H1 (cell line): ENCODE measurements at regions not wholly inside any gene's neighbourhood (a gene's known extent, or its start where the extent isn't known, plus 50 kb on each side); places are given as distances from the start of the nearest gene placed in this dataset.

Experiments used
- CTCF ChIA-PET: fragments of 300-600 bp; sonication (Branson Sonifier 250); formaldehyde crosslinking; loops from one replicate; lab custom pipeline; 2021; ENCODE audit not compliant: partially characterized antibody; lab: Charles Lee
- POLR2A ChIA-PET: fragments of 300-600 bp; sonication (Branson Sonifier 250); formaldehyde crosslinking; loops from one replicate; lab custom pipeline; 2021; ENCODE audit warnings: inconsistent platforms; ENCODE audit not compliant: partially characterized antibody; lab: Charles Lee
- DNase-seq, 2 experiments: peaks; one replicate each; pipeline versions ENCODE4 v3.0.0 to v3.0.0-alpha.2; 2010 to 2022; ENCODE audit warnings: low spot score in 2 of 2, low read depth in 1 of 2, mixed read lengths in 1 of 2
- FAIRE-seq: peaks from 2 replicates; lab custom pipeline; 2011; peaks lifted over from hg19 to GRCh38; lab: Jason Lieb, UNC
- H2AFZ ChIP-seq: 2 replicates; pipeline ENCODE4 v1.8.1; 2012; ENCODE audit warnings: low read length, inconsistent platforms
- H2AK5ac ChIP-seq: 2 replicates; pipeline ENCODE4 v1.6.1; 2013; ENCODE audit warnings: low read depth, low read length
- H2BK120ac ChIP-seq: replicated peaks from 2 replicates; pipeline ENCODE3; 2013; ENCODE audit warnings: low read depth, low read length, inconsistent platforms
- H2BK12ac ChIP-seq: 2 replicates; pipeline ENCODE4 v1.6.1; 2013; ENCODE audit warnings: low read depth, low read length
- H2BK15ac ChIP-seq: 2 replicates; pipeline ENCODE4 v1.6.1; 2013; ENCODE audit warnings: low read length
- H2BK20ac ChIP-seq: 2 replicates; pipeline ENCODE4 v1.6.1; 2013; ENCODE audit warnings: low read length
- H2BK5ac ChIP-seq: 2 replicates; pipeline ENCODE4 v1.6.1; 2013; ENCODE audit warnings: low read depth, low read length
- H3K14ac ChIP-seq: 2 replicates; pipeline ENCODE4 v1.6.1; 2013; ENCODE audit warnings: inconsistent platforms; ENCODE audit not compliant: insufficient read length
- H3K18ac ChIP-seq: 2 replicates; pipeline ENCODE4 v1.6.1; 2013; ENCODE audit warnings: low read length; ENCODE audit errors: extremely low read depth
- H3K23ac ChIP-seq: 2 replicates; pipeline ENCODE4 v1.6.1; 2013; ENCODE audit warnings: inconsistent platforms; ENCODE audit not compliant: insufficient read length
- H3K23me2 ChIP-seq: 2 replicates; pipeline ENCODE4 v1.6.1; 2013; ENCODE audit warnings: low read depth, low read length
- H3K27ac ChIP-seq: 2 replicates; pipeline ENCODE4 v1.6.1; 2011; ENCODE audit warnings: low read depth, low read length, inconsistent platforms
- H3K27me3 ChIP-seq, 4 experiments: replicated peaks in 1 of 4; 1 replicate in 1 of 4; 2 replicates in 3 of 4; pipeline versions ENCODE4 v1.6.1 to v1.8.1; 2011 to 2013; ENCODE audit warnings: low read length in 3 of 4, mild to moderate bottlenecking in 3 of 4, inconsistent platforms in 2 of 4, mixed read lengths in 2 of 4, moderate library complexity in 1 of 4; ENCODE audit not compliant: control insufficient read depth in 3 of 4, insufficient read depth in 3 of 4; ENCODE audit errors: extremely low read depth in 1 of 4
- H3K36me3 ChIP-seq, 4 experiments: 2 replicates each; pipeline versions ENCODE4 v1.6.1 to v1.8.1; 2011 to 2013; ENCODE audit warnings: mild to moderate bottlenecking in 4 of 4, low read length in 3 of 4, moderate library complexity in 2 of 4, control low read depth in 1 of 4, inconsistent platforms in 1 of 4; ENCODE audit not compliant: insufficient read depth in 4 of 4, control insufficient read depth in 2 of 4
- H3K4ac ChIP-seq: replicated peaks from 2 replicates; pipeline ENCODE3; 2013; ENCODE audit warnings: low read length, low read depth, mixed read lengths, inconsistent platforms; ENCODE audit not compliant: insufficient read length
- H3K4me1 ChIP-seq, 4 experiments: replicated peaks in 1 of 4; 1 replicate in 1 of 4; 2 replicates in 3 of 4; pipeline versions ENCODE4 v1.6.1 to v1.8.1; 2011 to 2013; ENCODE audit warnings: low read length in 3 of 4, inconsistent platforms in 2 of 4, mixed read lengths in 1 of 4; ENCODE audit not compliant: insufficient read depth in 4 of 4, control insufficient read depth in 3 of 4
- H3K4me2 ChIP-seq, 2 experiments: 2 replicates each; pipeline versions ENCODE4 v1.6.1 to v1.8.1; 2011 to 2013; ENCODE audit warnings: low read depth in 2 of 2, low read length in 2 of 2, control low read depth in 1 of 2, inconsistent platforms in 1 of 2, mild to moderate bottlenecking in 1 of 2; ENCODE audit not compliant: insufficient read depth in 1 of 2
- H3K4me3 ChIP-seq, 4 experiments: fragments of 200-600, 300-600 bp in 1 of 4; sonication (generic), shearing (Covaris generic), sonication (Bioruptor Twin) in 1 of 4; 2 replicates each; pipeline versions ENCODE4 v1.5.1 to v1.8.1; 2011 to 2016; ENCODE audit warnings: low read length in 4 of 4, low read depth in 3 of 4, control low read depth in 2 of 4, inconsistent platforms in 2 of 4, mild to moderate bottlenecking in 2 of 4, mixed read lengths in 1 of 4, moderate library complexity in 1 of 4; ENCODE audit not compliant: insufficient read depth in 2 of 4; ENCODE audit errors: extremely low read depth in 1 of 4
- H3K56ac ChIP-seq: replicated peaks from 2 replicates; pipeline ENCODE3; 2013; ENCODE audit warnings: low read depth, mild to moderate bottlenecking, mixed read lengths, low read length, inconsistent platforms; ENCODE audit not compliant: insufficient read length
- H3K79me1 ChIP-seq: 2 replicates; pipeline ENCODE4 v1.6.1; 2013; ENCODE audit warnings: low read depth, low read length, control low read depth
- H3K79me2 ChIP-seq, 2 experiments: 2 replicates each; pipeline versions ENCODE4 v1.6.1 to v1.8.1; 2012 to 2013; ENCODE audit warnings: low read length in 2 of 2, mild to moderate bottlenecking in 2 of 2, inconsistent platforms in 1 of 2; ENCODE audit not compliant: insufficient read depth in 2 of 2, control insufficient read depth in 1 of 2
- H3K9ac ChIP-seq, 4 experiments: replicated peaks in 1 of 4; 1 replicate in 1 of 4; 2 replicates in 3 of 4; pipeline versions ENCODE4 v1.6.1 to v1.8.1; 2011 to 2013; ENCODE audit warnings: low read depth in 3 of 4, low read length in 3 of 4, control low read depth in 2 of 4, mild to moderate bottlenecking in 2 of 4, moderate library complexity in 2 of 4, inconsistent platforms in 1 of 4; ENCODE audit errors: extremely low read depth in 1 of 4
- H3K9me3 ChIP-seq, 2 experiments: 2 replicates each; pipeline versions ENCODE4 v1.6.1 to v1.8.1; 2012 to 2013; ENCODE audit warnings: mild to moderate bottlenecking in 2 of 2, moderate library complexity in 2 of 2, control low read depth in 1 of 2, inconsistent platforms in 1 of 2, low read depth in 1 of 2, low read length in 1 of 2, mixed read lengths in 1 of 2; ENCODE audit not compliant: insufficient read depth in 2 of 2
- H4K20me1 ChIP-seq, 2 experiments: replicated peaks in 1 of 2; 2 replicates each; pipeline versions ENCODE3 to v1.8.1; 2011 to 2013; ENCODE audit warnings: inconsistent platforms in 2 of 2, low read length in 2 of 2, mild to moderate bottlenecking in 1 of 2; ENCODE audit not compliant: insufficient read depth in 2 of 2, control insufficient read depth in 1 of 2
- H4K5ac ChIP-seq: 2 replicates; pipeline ENCODE4 v1.6.1; 2013; ENCODE audit warnings: low read length, low read depth, mixed read lengths, inconsistent platforms; ENCODE audit not compliant: insufficient read length
- H4K8ac ChIP-seq: 2 replicates; pipeline ENCODE4 v1.8.0; 2013; ENCODE audit warnings: mild to moderate bottlenecking, moderate library complexity, low read length, inconsistent platforms; ENCODE audit not compliant: insufficient read depth; ENCODE audit errors: extremely low read depth
- H4K91ac ChIP-seq: replicated peaks from 2 replicates; pipeline ENCODE3; 2013; ENCODE audit warnings: low read length, mixed read lengths, inconsistent platforms; ENCODE audit not compliant: insufficient read length
- CEBPB ChIP-seq: IDR thresholded peaks from 2 replicates; pipeline ENCODE4 v1.6.1; 2012; ENCODE audit warnings: low read depth, low read length
- CHD2 ChIP-seq: IDR thresholded peaks from 2 replicates; pipeline ENCODE4 v1.6.1; 2012; ENCODE audit warnings: low read length, improper control_type of control experiment
- EGR1 ChIP-seq: IDR thresholded peaks from 2 replicates; pipeline ENCODE4 v1.6.1; 2011; ENCODE audit warnings: low read depth, low read length, borderline replicate concordance
- RNF2 ChIP-seq: fragments of 200-900, 300-1000 bp; sonication (generic); IDR thresholded peaks from 2 replicates; pipeline ENCODE4 v1.7.1; 2016; ENCODE audit warnings: borderline replicate concordance, low read depth, mild to moderate bottlenecking, antibody characterized with exemption, low read length; ENCODE audit not compliant: poor library complexity, severe bottlenecking; ENCODE audit errors: missing control alignments
- SIRT6 ChIP-seq: IDR thresholded peaks from one replicate; pipeline ENCODE4 v1.7.1; 2012; ENCODE audit warnings: low read length, inconsistent platforms
- SP1 ChIP-seq: IDR thresholded peaks from 2 replicates; pipeline ENCODE4 v1.6.1; 2011; ENCODE audit warnings: low read depth, low read length
- SRF ChIP-seq: IDR thresholded peaks from 2 replicates; pipeline ENCODE4 v1.6.1; 2011; ENCODE audit warnings: mild to moderate bottlenecking, low read depth, low read length, moderate library complexity
- SUZ12 ChIP-seq: fragments of 200-600 bp; sonication (generic); IDR thresholded peaks from 2 replicates; pipeline ENCODE4 v1.6.1; 2012; ENCODE audit warnings: mild to moderate bottlenecking, inconsistent platforms, low read length, moderate library complexity, mixed read lengths
- USF2 ChIP-seq: IDR thresholded peaks from 2 replicates; pipeline ENCODE4 v1.6.1; 2011; ENCODE audit warnings: low read length, improper control_type of control experiment
- WGBS, 2 experiments: shearing (Covaris generic) in 1 of 2; methylation state at CpG; one replicate each; pipeline versions ENCODE4 v1.1.6 to v1.1.7; 2013 to 2015; ENCODE audit warnings: low lambda C conversion rate in 2 of 2, mixed read lengths in 2 of 2, inconsistent platforms in 1 of 2, low coverage in 1 of 2, missing lambda C conversion rate in 1 of 2; ENCODE audit not compliant: insufficient replicate concordance in 2 of 2, insufficient coverage in 1 of 2, insufficient read length in 1 of 2; ENCODE audit errors: extremely low coverage in 1 of 2, missing lambda C conversion rate in 1 of 2; 5-methylcytosine and 5-hydroxymethylcytosine counted together

GRCh38 chr2:220697011-220697410 lies 875.1 kb downstream of the EPHA4 start:
- no peak overlapping the region for H3K23ac ChIP-seq
- no peak overlapping the region for H3K56ac ChIP-seq
- WGBS, 2 experiments = 88% methylated on average over 2 of the region's 2 CpGs; no CpG with 5 or more reads in 1 of the 2 experiments
- no peaks in the 10 kb centered on the region for H3K79me2 ChIP-seq
- peak overlapping the region; percentile 64; the same call in 1 of the 2 replicates for H2AFZ ChIP-seq
- no peak overlapping the region for H4K8ac ChIP-seq
- H3K4ac ChIP-seq = no peak overlapping the region
- H4K5ac ChIP-seq = no peak overlapping the region
- no peak overlapping the region for H3K14ac ChIP-seq
- H3K23me2 ChIP-seq = no peaks in the 10 kb centered on the region
- H3K9ac ChIP-seq = no peak overlapping the region
- TF ChIP-seq USF2 (no peak), SRF (no peak), CEBPB (no peak), CHD2 (no peak), SIRT6 (no peak), EGR1 (no peak), SUZ12 (no peak), RNF2 (no peak), SP1 (no peak)
- no peak overlapping the region for H3K4me2 ChIP-seq
- no peaks in the 10 kb centered on the region for H3K27me3 ChIP-seq
- H3K4me1 ChIP-seq = no peaks in the 10 kb centered on the region
- no peak overlapping the region for H3K18ac ChIP-seq
- ChIA-PET POLR2A (no interaction called here), CTCF (no interaction called here)
- no peak overlapping the region for H3K27ac ChIP-seq
- H3K36me3 ChIP-seq = no peaks in the 10 kb centered on the region
- H2BK120ac ChIP-seq = no peak overlapping the region
- no peak overlapping the region for H4K91ac ChIP-seq
- no peak overlapping the region for H2BK5ac ChIP-seq
- FAIRE-seq (no peak), DNase-seq (no peak)
- H2BK15ac ChIP-seq = no peak overlapping the region
- H3K4me3 ChIP-seq = no peak overlapping the region
- no peaks in the 10 kb centered on the region for H4K20me1 ChIP-seq
- no peak overlapping the region for H2BK12ac ChIP-seq
- H2AK5ac ChIP-seq = no peak overlapping the region
- no peaks in the 10 kb centered on the region for H3K79me1 ChIP-seq
- 0 out of 4 replicates have a peak, but pooled peaks cover 0 to 8% of the 10 kb centered on the region in 2 experiments for H3K9me3 ChIP-seq
- H2BK20ac ChIP-seq = no peak overlapping the region
